ENCODE measurements at regions not wholly inside any gene's neighbourhood (a gene's known extent, or its start where the extent isn't known, plus 50 kb on each side); places are given as distances from the start of the nearest gene placed in this dataset.
"Not testable (repeated sequence)": the region's sequence is repeated elsewhere in the genome, so short reads cannot be mapped to it uniquely, and the experiment has no call there.

DNA sequence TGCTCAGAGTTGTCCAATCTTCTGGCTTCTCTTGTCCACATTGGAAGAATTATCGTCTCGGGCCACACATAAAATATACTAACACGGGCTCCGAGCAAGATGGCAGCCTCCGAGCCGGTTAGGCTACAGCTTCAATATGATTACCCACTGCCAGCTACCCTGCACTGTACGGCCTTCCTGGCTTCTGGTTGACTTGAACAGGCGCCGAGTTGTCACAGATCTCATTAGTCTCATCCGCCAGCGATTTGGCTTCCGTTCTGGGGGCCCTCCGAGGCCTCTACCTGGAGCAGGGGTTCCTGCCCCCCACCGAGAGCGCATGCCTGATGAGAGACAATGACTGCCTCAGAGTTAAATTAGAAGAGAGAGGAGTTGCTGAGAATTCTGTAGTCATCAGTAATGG is 101.2 kb upstream of the NUDT6 start:
- H3K27ac ChIP-seq (ENCODE audit: low read depth, low read length) = no peak overlapping the region
- no peaks in the 10 kb centered on the region for H3K9me3 ChIP-seq (ENCODE audit: control insufficient read depth, insufficient read depth, low read length)
- H4K20me1 ChIP-seq (ENCODE audit: control insufficient read depth, insufficient read depth, low read depth, low read length) = no peaks in the 10 kb centered on the region
- H3K36me3 ChIP-seq (ENCODE audit: control insufficient read depth, low read length) = no peaks in the 10 kb centered on the region
- H3K27me3 ChIP-seq (ENCODE audit: control insufficient read depth, low read length) = no peaks in the 10 kb centered on the region
- TF ChIP-seq EZH2phosphoT487 (IDR thresholded peaks at IDR 0.05; ENCODE audit: borderline replicate concordance, low read length) = no peak
- TF ChIP-seq, protein P1, sequence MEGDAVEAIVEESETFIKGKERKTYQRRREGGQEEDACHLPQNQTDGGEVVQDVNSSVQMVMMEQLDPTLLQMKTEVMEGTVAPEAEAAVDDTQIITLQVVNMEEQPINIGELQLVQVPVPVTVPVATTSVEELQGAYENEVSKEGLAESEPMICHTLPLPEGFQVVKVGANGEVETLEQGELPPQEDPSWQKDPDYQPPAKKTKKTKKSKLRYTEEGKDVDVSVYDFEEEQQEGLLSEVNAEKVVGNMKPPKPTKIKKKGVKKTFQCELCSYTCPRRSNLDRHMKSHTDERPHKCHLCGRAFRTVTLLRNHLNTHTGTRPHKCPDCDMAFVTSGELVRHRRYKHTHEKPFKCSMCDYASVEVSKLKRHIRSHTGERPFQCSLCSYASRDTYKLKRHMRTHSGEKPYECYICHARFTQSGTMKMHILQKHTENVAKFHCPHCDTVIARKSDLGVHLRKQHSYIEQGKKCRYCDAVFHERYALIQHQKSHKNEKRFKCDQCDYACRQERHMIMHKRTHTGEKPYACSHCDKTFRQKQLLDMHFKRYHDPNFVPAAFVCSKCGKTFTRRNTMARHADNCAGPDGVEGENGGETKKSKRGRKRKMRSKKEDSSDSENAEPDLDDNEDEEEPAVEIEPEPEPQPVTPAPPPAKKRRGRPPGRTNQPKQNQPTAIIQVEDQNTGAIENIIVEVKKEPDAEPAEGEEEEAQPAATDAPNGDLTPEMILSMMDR (IDR thresholded peaks at IDR 0.05; ENCODE audit: low read depth, low read length, poor library complexity, severe bottlenecking) = no peak
- no peaks in the 10 kb centered on the region for H3K9me2 ChIP-seq (replicated peaks; ENCODE audit: control insufficient read depth, low read length)
- no peaks in the 10 kb centered on the region for H3K4me1 ChIP-seq (ENCODE audit: control insufficient read depth, low read length)
- no peak overlapping the region for H3K4me2 ChIP-seq (ENCODE audit: low read length)
- H3F3A ChIP-seq (ENCODE audit: control insufficient read depth, insufficient read depth) = no peaks in the 10 kb centered on the region
- no peak overlapping the region for H3K4me3 ChIP-seq (ENCODE audit: low read length)
- no peaks in the 10 kb centered on the region for H3K79me2 ChIP-seq (ENCODE audit: control insufficient read depth, low read length)

DNA sequence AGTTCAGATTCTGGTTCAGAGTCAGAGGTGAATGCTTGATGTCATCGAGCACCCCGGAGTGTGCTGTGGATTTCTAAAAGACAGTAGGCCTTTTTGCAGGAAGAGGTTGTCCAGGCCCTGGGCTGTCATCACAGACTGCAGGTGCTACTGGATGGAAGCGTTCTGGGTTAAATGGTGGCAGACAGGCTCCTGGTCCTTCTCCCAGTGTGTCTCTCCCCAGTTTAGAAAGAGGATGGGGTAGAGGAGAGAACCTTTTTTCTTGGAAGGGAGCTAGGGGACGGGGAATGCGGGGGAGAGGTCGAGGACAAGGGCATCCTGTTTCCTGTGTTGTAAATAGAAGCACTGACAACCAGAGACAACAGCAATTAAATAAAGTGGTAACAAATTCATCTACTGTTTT is 102.3 kb upstream of the NUDT6 start:
- no peak for TF ChIP-seq EZH2phosphoT487 (IDR thresholded peaks at IDR 0.05; ENCODE audit: borderline replicate concordance, low read length)
- TF ChIP-seq, protein P1 (IDR thresholded peaks at IDR 0.05; ENCODE audit: low read depth, low read length, poor library complexity, severe bottlenecking) = no peak

DNA sequence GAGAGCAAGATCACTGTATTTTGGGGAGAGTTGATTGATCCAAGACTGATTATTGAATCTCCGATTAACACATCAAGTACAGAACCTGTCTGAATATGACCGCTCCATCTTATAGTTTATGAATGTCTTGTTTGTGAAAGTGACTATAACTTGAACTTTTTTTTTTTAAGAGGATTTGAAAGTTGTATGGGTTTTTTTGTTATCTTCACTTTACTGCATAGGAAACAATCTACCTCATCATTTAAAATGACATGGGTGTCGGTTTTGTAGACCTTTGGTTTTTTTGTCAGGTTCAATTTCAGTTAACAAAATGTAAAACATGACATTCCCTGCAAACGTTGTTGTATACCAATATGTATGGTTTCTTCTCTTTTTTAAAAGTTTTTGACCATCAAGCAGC is 103.0 kb upstream of the NUDT6 start:
- Histone ChIP-seq H3K9me3 (ENCODE audit: control insufficient read depth, insufficient read depth, low read length) (no peaks in the 10 kb centered on the region), H3K27ac (ENCODE audit: low read depth, low read length) (no peak overlapping the region), H3K79me2 (ENCODE audit: control insufficient read depth, low read length) (no peaks in the 10 kb centered on the region), H4K20me1 (ENCODE audit: control insufficient read depth, insufficient read depth, low read depth, low read length) (no peaks in the 10 kb centered on the region), H3K27me3 (ENCODE audit: control insufficient read depth, low read length) (no peaks in the 10 kb centered on the region), H3K9me2 (replicated peaks; ENCODE audit: control insufficient read depth, low read length) (no peaks in the 10 kb centered on the region), H3F3A (ENCODE audit: control insufficient read depth, insufficient read depth) (no peaks in the 10 kb centered on the region), H3K4me2 (ENCODE audit: low read length) (no peak overlapping the region), H3K4me1 (ENCODE audit: control insufficient read depth, low read length) (no peaks in the 10 kb centered on the region), H3K36me3 (ENCODE audit: control insufficient read depth, low read length) (no peaks in the 10 kb centered on the region), H3K4me3 (ENCODE audit: low read length) (no peak overlapping the region)
- no peak for TF ChIP-seq EZH2phosphoT487 (IDR thresholded peaks at IDR 0.05; ENCODE audit: borderline replicate concordance, low read length)
- TF ChIP-seq, protein P1 (IDR thresholded peaks at IDR 0.05; ENCODE audit: low read depth, low read length, poor library complexity, severe bottlenecking) = no peak

More for the DNA sequence above, 102.3 kb upstream of the NUDT6 start:
- Histone ChIP-seq H3K4me3 (ENCODE audit: low read length) (no peak overlapping the region), H3K27me3 (ENCODE audit: control insufficient read depth, low read length) (no peaks in the 10 kb centered on the region), H3K79me2 (ENCODE audit: control insufficient read depth, low read length) (no peaks in the 10 kb centered on the region), H3K4me2 (ENCODE audit: low read length) (no peak overlapping the region), H4K20me1 (ENCODE audit: control insufficient read depth, insufficient read depth, low read depth, low read length) (no peaks in the 10 kb centered on the region), H3K9me3 (ENCODE audit: control insufficient read depth, insufficient read depth, low read length) (no peaks in the 10 kb centered on the region), H3F3A (ENCODE audit: control insufficient read depth, insufficient read depth) (no peaks in the 10 kb centered on the region), H3K4me1 (ENCODE audit: control insufficient read depth, low read length) (no peaks in the 10 kb centered on the region), H3K36me3 (ENCODE audit: control insufficient read depth, low read length) (no peaks in the 10 kb centered on the region), H3K9me2 (replicated peaks; ENCODE audit: control insufficient read depth, low read length) (no peaks in the 10 kb centered on the region), H3K27ac (ENCODE audit: low read depth, low read length) (no peak overlapping the region)

DNA sequence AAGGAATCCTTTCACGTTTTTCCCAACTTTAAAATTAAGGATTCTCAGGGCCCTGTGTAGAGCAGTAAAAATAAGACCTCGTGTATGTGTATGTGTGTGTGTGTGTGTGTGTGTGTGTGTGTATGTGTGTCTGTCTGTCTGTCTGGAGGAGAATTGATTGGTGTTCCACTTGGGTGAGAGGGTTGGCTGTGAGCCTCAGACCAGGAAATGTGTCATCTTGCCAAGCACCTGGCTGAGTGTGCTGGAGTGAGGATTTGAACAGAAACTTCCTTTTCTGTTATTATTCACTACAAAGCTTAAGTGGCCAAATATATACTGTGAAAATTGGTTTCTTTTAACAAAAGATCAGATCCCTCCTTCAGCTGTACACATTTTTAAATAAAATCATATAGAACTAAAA is 103.6 kb upstream of the NUDT6 start:
- not testable (repeated sequence) for H3F3A ChIP-seq (ENCODE audit: control insufficient read depth, insufficient read depth); H3K27me3 ChIP-seq (ENCODE audit: control insufficient read depth, low read length); H4K20me1 ChIP-seq (ENCODE audit: control insufficient read depth, insufficient read depth, low read depth, low read length); H3K36me3 ChIP-seq (ENCODE audit: control insufficient read depth, low read length); H3K79me2 ChIP-seq (ENCODE audit: control insufficient read depth, low read length); H3K9me3 ChIP-seq (ENCODE audit: control insufficient read depth, insufficient read depth, low read length); H3K9me2 ChIP-seq (replicated peaks; ENCODE audit: control insufficient read depth, low read length); H3K4me2 ChIP-seq (ENCODE audit: low read length); H3K4me1 ChIP-seq (ENCODE audit: control insufficient read depth, low read length); H3K27ac ChIP-seq (ENCODE audit: low read depth, low read length); H3K4me3 ChIP-seq (ENCODE audit: low read length)
